Activated CD4-positive, alpha-beta T cell treated with anti-CD3 and anti-CD28 coated beads, Interleukin-2, amount 50 U/mL, for 48 hours (primary cell): ENCODE measurements at regions not wholly inside any gene's neighbourhood (a gene's known extent, or its start where the extent isn't known, plus 50 kb on each side); places are given as distances from the start of the nearest gene placed in this dataset.

Experiments
- DNase-seq, 2 experiments: peaks; one replicate each; pipeline ENCODE4 v3.0.0-alpha.2; 2020

DNA sequence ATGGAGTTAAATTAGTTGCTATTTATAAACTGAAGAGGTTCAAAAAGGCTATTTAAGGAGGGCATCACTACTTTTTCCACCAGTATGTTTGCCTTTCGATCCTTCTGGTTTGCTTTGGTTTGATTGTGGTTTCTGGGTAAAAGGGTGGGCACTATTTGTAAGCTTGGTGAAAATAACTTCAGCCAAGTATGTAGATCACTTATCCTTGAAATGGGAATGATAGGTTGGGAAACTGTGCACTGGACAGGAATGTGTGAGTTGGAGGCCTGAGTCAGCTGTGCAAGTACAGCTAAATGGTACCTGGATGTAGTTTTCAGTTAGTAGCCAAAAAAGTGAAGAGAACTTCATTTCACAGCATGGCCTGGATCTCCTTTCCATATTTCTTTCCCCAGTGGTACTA, 466.2 kb downstream of the ENC1 start:
- no peak for DNase-seq

GRCh38 chr5:74173665-74174064, 466.9 kb downstream of the ENC1 start:
- DNase-seq = no peak

GRCh38 chr5:74173241-74173640, 467.3 kb downstream of the ENC1 start:
- no peak for DNase-seq

GRCh38 chr5:74169701-74170100, 470.8 kb downstream of the ENC1 start:
- no peak for DNase-seq

DNA sequence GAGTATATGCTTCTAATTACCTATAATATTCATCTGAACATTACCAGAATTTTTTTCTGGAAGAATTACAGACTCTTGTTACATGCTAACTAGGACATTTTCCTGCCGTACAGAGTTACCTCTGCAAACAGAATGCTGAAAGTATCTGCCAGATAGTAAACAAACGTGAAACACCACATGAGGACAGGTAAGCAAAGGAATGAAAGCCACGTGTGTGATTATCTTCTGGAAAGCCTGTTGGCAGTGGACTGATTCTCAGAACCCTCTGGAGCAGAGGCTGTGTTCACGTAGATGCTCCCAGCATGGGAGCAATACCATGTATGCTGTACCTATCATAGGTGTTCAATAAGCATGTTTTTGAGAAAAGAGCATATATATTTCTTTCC, 472.6 kb downstream of the ENC1 start:
- DNase-seq = no peak

GRCh38 chr5:74167206-74167929, 473.2 kb downstream of the ENC1 start:
- DNase-seq = no peak

GRCh38 chr5:74166064-74166463, 474.5 kb downstream of the ENC1 start:
- DNase-seq = no peak

- no peak for DNase-seq
Measured at GRCh38 chr5:74164725-74165235, 475.7 kb downstream of the ENC1 start.

DNA sequence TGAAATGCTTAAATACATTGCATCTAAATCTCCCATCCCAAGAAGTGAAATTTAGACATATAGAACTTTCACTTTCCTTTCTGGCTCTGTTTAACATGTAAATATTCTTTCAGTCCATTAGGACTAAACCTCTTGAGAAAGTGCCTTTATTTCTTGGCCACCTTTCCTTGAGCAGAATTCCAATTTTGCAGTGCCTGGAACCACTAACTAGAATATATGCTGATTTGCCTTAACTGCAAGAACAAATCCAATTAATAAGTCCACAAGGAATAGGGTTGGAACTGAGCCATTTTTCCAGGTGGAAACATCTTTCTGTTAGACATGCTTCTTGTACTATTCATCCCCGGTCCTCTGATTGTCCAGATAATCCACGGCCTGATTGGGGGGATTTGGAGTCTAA, 478.0 kb downstream of the ENC1 start:
- DNase-seq = no peak

DNA sequence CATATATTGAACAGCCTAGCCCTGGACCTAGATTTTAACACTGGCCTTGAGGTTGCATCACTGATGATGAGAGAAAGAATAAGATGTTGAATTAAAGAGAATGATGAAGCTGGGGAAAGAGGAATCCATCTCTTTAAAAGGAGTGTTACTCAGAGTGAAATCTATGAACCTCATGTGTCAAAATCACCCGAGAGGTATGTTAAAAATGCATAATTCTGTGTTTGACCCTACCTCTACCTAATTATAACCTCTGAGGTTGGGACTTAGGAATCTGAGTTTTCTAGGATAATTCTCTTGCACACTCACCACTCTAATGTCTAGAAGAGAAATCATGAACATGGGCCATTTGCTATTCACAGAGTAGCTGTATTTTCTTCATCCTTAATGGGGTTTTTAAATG, 479.4 kb downstream of the ENC1 start:
- no peak for DNase-seq

DNA sequence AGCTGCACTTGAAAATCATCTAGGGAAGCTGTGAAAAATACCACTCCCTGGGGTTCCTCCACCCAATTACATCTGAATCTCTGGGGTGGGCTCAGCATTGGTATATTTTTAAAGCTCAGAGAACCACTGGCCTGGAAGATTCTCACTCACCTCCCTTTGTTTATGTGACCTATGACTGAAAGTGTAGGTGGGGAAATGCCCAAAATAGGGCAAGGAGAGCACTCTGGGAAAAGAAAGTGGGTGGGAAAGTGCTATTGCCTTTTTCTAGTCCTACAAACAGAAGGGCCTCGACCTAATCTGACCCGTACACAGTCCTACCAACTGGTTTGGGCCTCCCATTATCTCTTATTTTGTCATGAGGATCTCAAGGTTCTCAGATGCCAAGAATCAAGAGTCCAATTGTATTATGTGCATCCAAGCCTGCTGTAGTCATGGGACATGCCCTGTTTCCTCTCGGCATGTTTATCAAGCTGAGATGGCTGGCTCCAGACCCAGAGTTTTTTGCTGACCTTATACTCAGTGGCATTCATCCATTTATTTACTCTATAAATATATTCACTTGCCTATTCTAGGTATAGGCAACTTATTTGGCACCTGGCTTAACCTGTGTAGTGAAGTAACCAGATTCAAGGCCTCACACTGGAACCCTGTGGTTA, 483.7 kb downstream of the ENC1 start:
- DNase-seq = no peak

GRCh38 chr5:74155501-74155900, 485.0 kb downstream of the ENC1 start:
- no peak for DNase-seq

DNA sequence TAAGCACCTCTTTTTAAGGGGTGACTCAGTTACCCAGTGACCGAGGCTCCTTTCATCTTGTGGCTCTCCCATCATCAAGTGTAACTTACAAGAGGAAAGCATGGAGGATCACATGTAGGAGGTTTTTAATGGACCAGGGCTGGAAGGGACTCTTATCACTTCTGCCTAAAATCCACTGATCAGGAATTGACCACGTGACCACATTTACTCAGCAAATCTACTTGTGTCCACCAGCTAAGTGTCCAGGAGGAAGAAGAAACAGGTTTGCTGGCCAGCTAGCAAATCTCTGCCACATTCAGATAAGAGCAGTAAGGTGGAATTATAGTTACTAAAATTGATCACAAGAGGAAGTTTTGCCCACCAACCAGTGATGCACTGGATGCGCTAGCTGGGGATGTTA, 486.0 kb downstream of the ENC1 start:
- DNase-seq = no peak

- DNase-seq = no peak
Measured at GRCh38 chr5:74153255-74153790, 487.2 kb downstream of the ENC1 start.

DNA sequence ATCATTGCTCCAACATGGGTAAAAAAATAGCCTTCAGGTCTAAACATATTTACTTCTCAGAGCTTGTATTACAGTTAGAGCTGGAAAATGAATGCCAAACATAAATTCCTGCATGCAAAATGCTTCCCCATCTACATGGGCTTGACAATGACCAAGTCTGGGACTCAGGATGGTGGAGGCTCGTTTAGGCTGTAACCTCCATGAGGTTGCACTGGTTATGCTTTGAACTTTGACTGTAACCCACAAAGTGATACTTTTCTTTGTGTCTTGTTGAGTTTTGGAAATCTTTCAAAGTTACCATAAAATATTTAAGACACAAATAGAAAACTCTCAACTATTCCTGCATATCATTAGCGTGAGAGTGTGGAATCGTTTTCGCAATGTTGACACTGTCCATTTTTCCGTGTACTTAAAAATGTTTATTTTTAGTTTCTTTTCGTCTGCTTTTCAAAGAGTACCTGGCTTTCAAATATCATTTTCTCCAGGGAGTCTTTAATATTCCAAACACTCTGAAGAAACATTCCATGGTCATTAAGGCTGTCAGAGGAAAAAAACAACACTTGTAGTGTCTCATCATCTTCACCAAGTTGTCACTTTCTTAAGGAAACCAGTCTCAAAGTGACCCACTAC, 487.8 kb downstream of the ENC1 start:
- no peak for DNase-seq

GRCh38 chr5:74152136-74152535, 488.4 kb downstream of the ENC1 start:
- no peak for DNase-seq

DNA sequence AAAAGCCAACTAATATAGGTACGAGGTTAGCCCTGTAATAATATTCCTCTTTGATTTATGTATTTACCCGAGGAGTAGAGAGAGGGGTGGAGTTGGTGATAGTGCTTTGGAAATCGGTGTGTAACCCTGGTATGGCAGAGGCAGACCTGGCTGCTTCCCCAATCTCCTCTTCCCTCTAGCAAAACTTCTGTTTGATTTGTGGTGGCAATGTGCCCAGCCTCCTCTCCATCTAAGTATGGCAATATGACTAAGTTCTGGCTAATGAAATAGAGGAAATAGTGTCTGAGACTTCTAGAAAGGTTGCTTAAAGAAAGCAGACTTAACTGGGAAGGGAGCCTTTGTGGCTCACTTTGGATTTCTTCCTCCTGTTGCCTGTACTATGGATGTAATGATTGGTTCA, 491.1 kb downstream of the ENC1 start:
- no peak for DNase-seq

DNA sequence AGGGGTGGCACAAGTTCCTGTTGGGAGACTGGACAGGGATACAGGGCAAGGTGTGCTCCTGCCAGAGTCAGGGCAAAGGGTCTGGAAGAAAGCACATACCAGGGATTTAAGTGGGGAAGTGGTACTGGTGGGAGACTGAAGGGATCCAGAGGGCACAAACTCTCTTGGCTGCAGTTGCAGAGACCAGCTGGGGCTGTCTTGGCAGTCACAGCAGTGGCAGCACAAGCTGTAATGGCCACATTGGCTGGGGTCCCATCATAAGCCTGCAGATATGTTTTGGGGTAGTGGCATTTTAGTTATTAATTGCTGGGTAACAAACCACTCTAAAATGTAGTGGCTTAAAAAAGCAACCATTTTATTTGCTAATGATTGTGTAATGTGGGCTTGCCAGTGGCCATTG, 492.2 kb downstream of the ENC1 start:
- DNase-seq = no peak

DNA sequence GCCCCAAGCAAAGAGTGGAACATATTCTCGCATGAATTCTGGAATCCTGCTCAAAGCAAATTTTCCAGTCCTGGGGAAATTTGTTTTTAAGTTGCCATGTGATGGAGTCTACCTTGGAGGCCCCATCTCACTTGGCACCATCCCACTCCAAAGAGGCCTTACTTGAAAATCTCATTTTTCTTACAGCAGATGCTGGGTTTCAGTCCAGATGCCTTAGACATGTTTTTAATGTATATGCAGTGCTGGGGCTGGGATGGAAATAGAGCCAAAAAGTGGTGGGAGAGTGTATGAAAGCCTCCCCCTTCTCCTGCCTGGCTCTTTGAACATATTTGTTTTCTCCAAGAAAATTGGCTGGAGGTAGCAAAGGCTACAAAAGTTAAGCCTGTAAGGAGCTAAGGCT, 493.7 kb downstream of the ENC1 start:
- no peak for DNase-seq

GRCh38 chr5:74145951-74146350, 494.6 kb downstream of the ENC1 start:
- no peak for DNase-seq

- DNase-seq = no peak
Measured at GRCh38 chr5:74143721-74144330, 496.7 kb downstream of the ENC1 start.

GRCh38 chr5:74143151-74143550, 497.4 kb downstream of the ENC1 start:
- no peak for DNase-seq

DNA sequence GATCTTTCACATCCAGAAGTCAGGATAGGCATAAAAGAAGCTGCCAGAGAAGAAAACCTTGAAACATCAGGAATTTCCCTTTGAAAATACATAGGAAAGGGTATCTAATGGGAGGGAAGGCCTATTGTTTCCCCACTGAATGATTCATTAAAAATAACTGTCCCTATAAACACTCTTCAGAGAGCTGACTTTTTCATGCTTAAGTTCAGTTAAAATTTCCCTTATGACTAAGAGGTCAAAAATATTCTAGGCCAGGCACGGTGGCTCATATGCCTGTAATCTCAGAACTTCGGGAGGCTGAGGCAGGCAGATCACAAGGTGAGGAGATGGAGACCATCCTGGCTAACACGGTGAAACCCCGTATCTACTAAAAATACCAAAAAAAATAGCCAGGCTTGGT, 499.5 kb downstream of the ENC1 start:
- DNase-seq = no peak

DNA sequence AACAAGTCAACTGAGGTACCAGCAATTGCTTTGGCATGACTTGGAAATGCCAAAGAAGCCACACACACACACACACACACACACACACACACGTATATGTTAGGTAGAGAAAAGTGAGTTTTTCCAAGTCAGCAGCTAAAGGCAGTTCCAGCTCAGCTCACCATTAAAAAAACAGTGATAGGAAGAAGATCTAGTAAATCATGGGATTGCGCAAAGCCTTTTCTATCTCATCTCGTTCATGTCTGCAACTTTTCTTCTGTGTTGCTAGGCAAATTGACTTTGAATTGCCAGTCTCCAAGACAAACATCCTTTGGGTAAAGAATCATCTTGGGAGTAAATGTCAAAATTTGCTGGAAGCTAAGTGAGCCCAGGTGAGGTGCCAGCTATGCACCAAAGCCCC, 500.1 kb downstream of the ENC1 start:
- DNase-seq = no peak
